ENCODE measurements at regions not wholly inside any gene's neighbourhood (a gene's known extent, or its start where the extent isn't known, plus 50 kb on each side); places are given as distances from the start of the nearest gene placed in this dataset.
A peak's percentile ranks its signal among the peaks of the same experiment; 100 is the strongest.

DNA sequence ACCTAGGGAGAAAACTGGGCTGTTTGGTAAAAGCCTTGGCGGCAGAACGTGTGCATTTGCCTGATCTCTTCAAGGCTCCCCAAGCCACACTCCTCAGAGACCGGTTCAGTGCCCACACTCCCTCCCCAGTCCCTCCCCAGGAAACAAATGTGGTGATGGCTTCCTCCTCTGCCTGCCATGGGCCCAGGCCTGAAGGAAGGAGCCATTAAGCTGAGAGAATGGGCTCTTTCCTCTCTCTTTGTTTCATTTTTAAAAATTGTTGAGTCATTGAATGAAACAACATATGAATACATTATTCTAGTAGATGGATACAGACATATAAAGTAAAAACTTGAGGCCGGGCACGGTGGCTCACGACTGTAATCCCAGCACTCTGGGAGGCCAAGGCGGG, 50.6 kb upstream of the YWHAQ start:
- H3K36me3 ChIP-seq (ENCODE audit: control insufficient read depth, insufficient read depth, low read length): no peaks in the 10 kb centered on the region
- no peaks in the 10 kb centered on the region for H3K9me3 ChIP-seq (ENCODE audit: control insufficient read depth, low read length)
- H3K9ac ChIP-seq (ENCODE audit: low read length): no peak overlapping the region
- no peak overlapping the region for H3K4me3 ChIP-seq (ENCODE audit: low read length)
- no peaks in the 10 kb centered on the region for H3K27me3 ChIP-seq (ENCODE audit: control insufficient read depth, insufficient read depth, low read length)
- H3K4me1 ChIP-seq (ENCODE audit: control insufficient read depth, insufficient read depth, low read length): no peaks in the 10 kb centered on the region

DNA sequence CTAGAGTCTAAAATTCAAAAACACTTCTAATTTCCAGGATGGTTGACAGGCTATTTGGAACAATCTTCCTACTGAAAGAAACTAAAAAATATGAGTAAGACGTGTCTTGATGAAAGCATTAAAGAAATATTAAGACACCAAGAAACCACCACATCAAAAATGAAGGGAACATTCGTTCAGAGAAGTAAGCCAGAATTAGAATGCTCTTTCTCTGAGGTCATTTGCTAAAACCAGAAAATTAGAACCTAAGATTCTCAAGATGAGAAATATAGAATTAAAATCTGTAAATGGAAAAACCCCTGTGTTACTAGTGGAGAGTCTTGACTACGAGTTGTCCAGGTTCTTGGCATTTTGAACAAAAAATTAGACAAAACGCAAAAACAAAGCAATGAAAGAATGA, 54.8 kb upstream of the YWHAQ start:
- no peaks in the 10 kb centered on the region for H3K27me3 ChIP-seq (ENCODE audit: control insufficient read depth, insufficient read depth, low read length)
- H3K4me1 ChIP-seq (ENCODE audit: control insufficient read depth, insufficient read depth, low read length): no peaks in the 10 kb centered on the region
- no peak overlapping the region for H3K9ac ChIP-seq (ENCODE audit: low read length)
- no peak overlapping the region for H3K4me3 ChIP-seq (ENCODE audit: low read length)
- H3K9me3 ChIP-seq (ENCODE audit: control insufficient read depth, low read length): no peaks in the 10 kb centered on the region
- H3K36me3 ChIP-seq (ENCODE audit: control insufficient read depth, insufficient read depth, low read length): no peaks in the 10 kb centered on the region

- H3K4me1 ChIP-seq (ENCODE audit: control insufficient read depth, insufficient read depth, low read length): no peaks in the 10 kb centered on the region
- H3K9me3 ChIP-seq (ENCODE audit: control insufficient read depth, low read length): no peaks in the 10 kb centered on the region
- H3K4me3 ChIP-seq (ENCODE audit: low read length): no peak overlapping the region
- H3K36me3 ChIP-seq (ENCODE audit: control insufficient read depth, insufficient read depth, low read length): no peaks in the 10 kb centered on the region
- H3K9ac ChIP-seq (ENCODE audit: low read length): no peak overlapping the region
- no peaks in the 10 kb centered on the region for H3K27me3 ChIP-seq (ENCODE audit: control insufficient read depth, insufficient read depth, low read length)
Measured at GRCh38 chr2:9686061-9686460, 55.3 kb upstream of the YWHAQ start.

GRCh38 chr2:9690252-9690651, 59.5 kb upstream of the YWHAQ start:
- Histone ChIP-seq H3K27me3 (ENCODE audit: control insufficient read depth, insufficient read depth, low read length) (no peaks in the 10 kb centered on the region), H3K4me3 (ENCODE audit: low read length) (no peak overlapping the region), H3K36me3 (ENCODE audit: control insufficient read depth, insufficient read depth, low read length) (no peaks in the 10 kb centered on the region), H3K4me1 (ENCODE audit: control insufficient read depth, insufficient read depth, low read length) (no peaks in the 10 kb centered on the region), H3K9me3 (ENCODE audit: control insufficient read depth, low read length) (no peaks in the 10 kb centered on the region), H3K9ac (ENCODE audit: low read length) (no peak overlapping the region)

DNA sequence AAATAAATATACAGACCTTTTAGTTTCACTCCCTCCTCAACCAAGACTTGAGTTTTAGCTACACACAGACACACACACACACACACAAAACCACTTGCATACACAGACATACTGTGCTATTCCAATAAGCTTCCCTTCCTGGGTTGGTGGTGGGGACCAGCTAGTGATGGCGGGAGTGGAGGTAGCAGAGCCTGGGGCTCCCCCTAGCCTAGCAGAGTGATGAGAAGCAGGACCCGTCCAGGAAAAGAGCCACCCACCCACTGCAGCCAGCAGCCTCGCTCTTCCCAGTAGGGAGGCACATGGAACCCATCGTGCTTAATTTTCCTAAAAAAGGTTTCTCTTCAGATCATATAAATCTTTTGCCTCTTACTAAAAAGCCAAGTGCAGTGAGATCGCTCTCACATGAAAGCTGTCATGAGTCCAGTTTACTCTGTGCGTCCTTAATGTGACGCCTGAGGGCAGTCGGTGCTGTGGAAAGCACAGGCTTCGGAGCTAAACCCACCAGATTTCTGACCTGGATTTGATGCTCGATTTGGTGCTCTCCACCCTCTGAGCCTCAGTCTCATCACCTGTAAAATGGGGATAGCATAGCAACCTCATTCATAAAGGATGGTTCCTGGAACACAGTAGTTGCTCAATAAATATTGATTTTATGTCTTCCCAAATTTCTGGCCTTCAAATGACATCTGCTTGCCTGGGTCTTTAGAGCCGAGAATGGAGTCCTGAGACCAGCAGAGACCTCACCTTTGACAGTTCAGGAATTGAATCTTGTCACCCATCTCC, 60.1 kb upstream of the YWHAQ start:
- Histone ChIP-seq H3K9ac (ENCODE audit: low read length) (no peak overlapping the region), H3K9me3 (ENCODE audit: control insufficient read depth, low read length) (no peaks in the 10 kb centered on the region), H3K4me1 (ENCODE audit: control insufficient read depth, insufficient read depth, low read length) (no peaks in the 10 kb centered on the region), H3K27me3 (ENCODE audit: control insufficient read depth, insufficient read depth, low read length) (no peaks in the 10 kb centered on the region), H3K36me3 (ENCODE audit: control insufficient read depth, insufficient read depth, low read length) (no peaks in the 10 kb centered on the region), H3K4me3 (ENCODE audit: low read length) (no peak overlapping the region)

GRCh38 chr2:9692456-9693195, 61.8 kb upstream of the YWHAQ start:
- Histone ChIP-seq H3K27me3 (ENCODE audit: control insufficient read depth, insufficient read depth, low read length) (no peaks in the 10 kb centered on the region), H3K9ac (ENCODE audit: low read length) (peak overlapping the region; percentile 17), H3K9me3 (ENCODE audit: control insufficient read depth, low read length) (no peaks in the 10 kb centered on the region), H3K4me3 (ENCODE audit: low read length) (no peak overlapping the region), H3K36me3 (ENCODE audit: control insufficient read depth, insufficient read depth, low read length) (no peaks in the 10 kb centered on the region), H3K4me1 (ENCODE audit: control insufficient read depth, insufficient read depth, low read length) (no peaks in the 10 kb centered on the region)

GRCh38 chr2:9693196-9693491, 62.3 kb upstream of the YWHAQ start:
- Histone ChIP-seq H3K4me3 (ENCODE audit: low read length) (no peak overlapping the region), H3K9ac (ENCODE audit: low read length) (no peak overlapping the region), H3K9me3 (ENCODE audit: control insufficient read depth, low read length) (no peaks in the 10 kb centered on the region), H3K36me3 (ENCODE audit: control insufficient read depth, insufficient read depth, low read length) (no peaks in the 10 kb centered on the region), H3K4me1 (ENCODE audit: control insufficient read depth, insufficient read depth, low read length) (no peaks in the 10 kb centered on the region), H3K27me3 (ENCODE audit: control insufficient read depth, insufficient read depth, low read length) (no peaks in the 10 kb centered on the region)

GRCh38 chr2:9693646-9694045, 62.8 kb upstream of the YWHAQ start:
- Histone ChIP-seq H3K4me1 (ENCODE audit: control insufficient read depth, insufficient read depth, low read length) (no peaks in the 10 kb centered on the region), H3K4me3 (ENCODE audit: low read length) (no peak overlapping the region), H3K9me3 (ENCODE audit: control insufficient read depth, low read length) (no peaks in the 10 kb centered on the region), H3K9ac (ENCODE audit: low read length) (no peak overlapping the region), H3K36me3 (ENCODE audit: control insufficient read depth, insufficient read depth, low read length) (no peaks in the 10 kb centered on the region), H3K27me3 (ENCODE audit: control insufficient read depth, insufficient read depth, low read length) (no peaks in the 10 kb centered on the region)

DNA sequence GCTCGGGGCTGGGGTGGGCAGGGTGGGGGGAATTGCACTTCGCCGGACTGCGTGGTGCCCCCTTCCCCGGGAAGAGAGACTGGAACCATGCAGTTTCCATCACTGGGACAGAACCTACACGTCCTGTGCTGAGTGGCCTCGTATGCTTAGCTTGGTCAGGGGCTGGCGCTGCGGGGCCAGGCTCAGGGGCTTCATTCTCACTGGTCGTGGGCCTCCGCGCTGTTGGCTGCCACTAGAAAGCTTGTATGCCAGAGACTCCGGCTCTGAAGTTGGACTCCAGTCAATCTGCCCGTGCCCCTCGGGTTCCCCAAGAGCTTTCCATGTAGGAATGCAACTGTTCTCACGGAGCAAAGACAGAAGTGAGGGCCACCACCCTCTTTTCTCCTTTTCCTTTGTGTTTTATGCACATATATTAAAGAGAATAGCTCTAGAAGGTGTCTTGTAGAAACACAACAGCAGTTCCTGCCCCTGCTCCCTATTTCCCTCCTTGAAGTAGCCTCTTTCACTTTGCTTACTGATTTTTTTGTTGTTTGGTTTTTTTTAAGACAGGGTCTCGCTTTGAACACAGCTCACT, 64.0 kb upstream of the YWHAQ start:
- Histone ChIP-seq H3K27me3 (ENCODE audit: control insufficient read depth, insufficient read depth, low read length) (no peaks in the 10 kb centered on the region), H3K9ac (ENCODE audit: low read length) (no peak overlapping the region), H3K36me3 (ENCODE audit: control insufficient read depth, insufficient read depth, low read length) (no peaks in the 10 kb centered on the region), H3K9me3 (ENCODE audit: control insufficient read depth, low read length) (no peaks in the 10 kb centered on the region), H3K4me1 (ENCODE audit: control insufficient read depth, insufficient read depth, low read length) (no peaks in the 10 kb centered on the region), H3K4me3 (ENCODE audit: low read length) (no peak overlapping the region)

DNA sequence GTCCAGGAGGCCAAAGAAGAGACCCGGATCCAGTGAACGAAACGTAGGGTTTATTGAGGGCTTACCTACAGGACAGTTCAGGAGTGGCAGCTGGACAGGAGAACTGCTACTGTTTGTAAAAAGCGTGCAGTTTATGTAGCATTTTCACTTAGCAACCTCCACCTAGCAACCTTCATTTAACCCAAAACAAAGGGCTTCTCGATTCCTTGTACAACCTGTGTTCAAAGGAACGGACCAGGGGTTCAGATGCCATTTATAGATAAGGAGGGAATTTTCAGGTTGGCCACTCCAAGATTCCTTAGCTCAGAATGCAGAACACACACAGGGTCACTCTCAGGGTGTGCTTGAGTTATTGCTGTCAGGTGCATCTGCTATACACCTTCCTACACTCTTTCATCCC, 65.1 kb upstream of the YWHAQ start:
- no peaks in the 10 kb centered on the region for H3K4me1 ChIP-seq (ENCODE audit: control insufficient read depth, insufficient read depth, low read length)
- H3K9me3 ChIP-seq (ENCODE audit: control insufficient read depth, low read length): no peaks in the 10 kb centered on the region
- no peaks in the 10 kb centered on the region for H3K27me3 ChIP-seq (ENCODE audit: control insufficient read depth, insufficient read depth, low read length)
- no peaks in the 10 kb centered on the region for H3K36me3 ChIP-seq (ENCODE audit: control insufficient read depth, insufficient read depth, low read length)
- no peak overlapping the region for H3K9ac ChIP-seq (ENCODE audit: low read length)
- no peak overlapping the region for H3K4me3 ChIP-seq (ENCODE audit: low read length)

GRCh38 chr2:9696731-9697130, 65.9 kb upstream of the YWHAQ start:
- H3K36me3 ChIP-seq (ENCODE audit: control insufficient read depth, insufficient read depth, low read length): no peaks in the 10 kb centered on the region
- H3K4me3 ChIP-seq (ENCODE audit: low read length): no peak overlapping the region
- H3K9me3 ChIP-seq (ENCODE audit: control insufficient read depth, low read length): no peaks in the 10 kb centered on the region
- no peaks in the 10 kb centered on the region for H3K4me1 ChIP-seq (ENCODE audit: control insufficient read depth, insufficient read depth, low read length)
- H3K27me3 ChIP-seq (ENCODE audit: control insufficient read depth, insufficient read depth, low read length): no peaks in the 10 kb centered on the region
- H3K9ac ChIP-seq (ENCODE audit: low read length): no peak overlapping the region

DNA sequence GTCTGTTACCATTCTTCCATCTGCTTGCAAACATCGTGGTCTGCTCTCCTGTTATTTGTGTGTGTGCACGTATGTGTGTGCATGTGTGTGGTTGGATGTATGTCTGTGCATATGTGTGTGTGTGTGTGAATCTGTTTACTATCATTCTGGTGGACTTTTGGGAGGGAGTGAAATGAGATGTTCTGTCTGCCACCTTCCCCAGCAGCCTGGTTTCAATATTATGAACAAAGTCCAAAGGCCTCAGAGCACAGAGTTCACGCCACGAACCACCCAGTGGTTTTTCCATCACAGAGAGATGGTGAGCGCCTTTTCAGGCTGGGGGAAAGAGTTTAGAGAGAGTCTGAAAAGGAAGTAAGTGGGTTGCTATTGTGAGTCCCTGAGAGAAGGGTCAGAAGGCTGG, 67.1 kb upstream of the YWHAQ start:
- Histone ChIP-seq H3K36me3 (ENCODE audit: control insufficient read depth, insufficient read depth, low read length) (no peaks in the 10 kb centered on the region), H3K4me1 (ENCODE audit: control insufficient read depth, insufficient read depth, low read length) (no peaks in the 10 kb centered on the region), H3K9ac (ENCODE audit: low read length) (no peak overlapping the region), H3K27me3 (ENCODE audit: control insufficient read depth, insufficient read depth, low read length) (no peaks in the 10 kb centered on the region), H3K4me3 (ENCODE audit: low read length) (no peak overlapping the region), H3K9me3 (ENCODE audit: control insufficient read depth, low read length) (no peaks in the 10 kb centered on the region)
